SU-DHL-6 (cell line): ENCODE measurements at regions not wholly inside any gene's neighbourhood (a gene's known extent, or its start where the extent isn't known, plus 50 kb on each side); places are given as distances from the start of the nearest gene placed in this dataset.

Experiments used
- H2AFZ ChIP-seq: fragments of 200-600 bp; sonication (generic); 2 replicates; pipeline ENCODE4 v1.6.1; 2014; ENCODE audit warnings: low read depth, mild to moderate bottlenecking, moderate library complexity, mixed read lengths, antibody characterized with exemption, low read length; ENCODE audit not compliant: severe bottlenecking
- H3F3A ChIP-seq: fragments of 200-600 bp; shearing (Covaris generic); 2 replicates; pipeline ENCODE4 v1.6.0; 2016; ENCODE audit warnings: antibody characterized with exemption, mild to moderate bottlenecking; ENCODE audit not compliant: insufficient read depth
- H3K27ac ChIP-seq: fragments of 200-600 bp; sonication (generic); 2 replicates; pipeline ENCODE4 v1.5.1; 2016; ENCODE audit warnings: low read depth, mild to moderate bottlenecking, low read length, moderate library complexity, mixed read lengths
- H3K27me3 ChIP-seq: fragments of 200-600 bp; sonication (generic), shearing (Covaris generic); 2 replicates; pipeline ENCODE4 v1.6.0; 2014; ENCODE audit warnings: mild to moderate bottlenecking, low read length
- H3K36me3 ChIP-seq: fragments of 200-600 bp; sonication (generic); 2 replicates; pipeline ENCODE4 v1.6.1; 2014; ENCODE audit warnings: mild to moderate bottlenecking, low read length, mixed read lengths
- H3K4me2 ChIP-seq: fragments of 300-600, 200-600 bp; shearing (Covaris generic), sonication (generic); 2 replicates; pipeline ENCODE4 v1.6.0; 2014; ENCODE audit warnings: low read length, low read depth, mild to moderate bottlenecking; ENCODE audit not compliant: poor library complexity, severe bottlenecking
- H3K4me3 ChIP-seq: fragments of 200-600 bp; sonication (generic); 2 replicates; pipeline ENCODE4 v1.5.1; 2014; ENCODE audit warnings: antibody characterized with exemption, low read length, mild to moderate bottlenecking, mixed read lengths; ENCODE audit not compliant: insufficient read depth, poor library complexity, severe bottlenecking
- H3K79me2 ChIP-seq: fragments of 200-600 bp; sonication (generic); 2 replicates; pipeline ENCODE4 v1.6.1; 2014; ENCODE audit warnings: mild to moderate bottlenecking, low read length, moderate library complexity; ENCODE audit not compliant: insufficient read depth
- H3K9ac ChIP-seq: fragments of 200-600 bp; sonication (generic); 2 replicates; pipeline ENCODE4 v1.7.0; 2014; ENCODE audit warnings: mild to moderate bottlenecking, low read length
- H3K9me2 ChIP-seq: fragments of 200-600 bp; sonication (generic); replicated peaks from 2 replicates; pipeline ENCODE4 v1.6.1; 2014; ENCODE audit warnings: low read length; ENCODE audit not compliant: insufficient read depth
- H3K9me3 ChIP-seq: fragments of 200-600 bp; sonication (generic); 2 replicates; pipeline ENCODE4 v1.6.1; 2014; ENCODE audit warnings: low read length, mixed read lengths; ENCODE audit not compliant: insufficient read depth
- H4K20me1 ChIP-seq: fragments of 200-600 bp; sonication (generic); 2 replicates; pipeline ENCODE4 v1.6.1; 2014; ENCODE audit warnings: low read depth, mild to moderate bottlenecking, antibody characterized with exemption, low read length, moderate library complexity, mixed read lengths
- CTCF ChIP-seq: fragments of 200-600 bp; sonication (generic); IDR thresholded peaks from one replicate; pipeline ENCODE4 v1.5.1; 2017; ENCODE audit warnings: antibody characterized with exemption, mild to moderate bottlenecking, low read length, moderate library complexity; ENCODE audit not compliant: insufficient read depth, poor library complexity, severe bottlenecking
- EZH2phosphoT487 ChIP-seq: fragments of 200-600 bp; sonication (generic), shearing (Covaris generic); conservative IDR thresholded peaks from 2 replicates; pipeline ENCODE4 v1.6.1; 2018; ENCODE audit warnings: mild to moderate bottlenecking, antibody characterized with exemption, low read length, moderate library complexity, mixed read lengths

GRCh38 chr14:22465201-22465840 is 123.7 kb downstream of the DAD1 start:
- no peaks in the 10 kb centered on the region for H4K20me1 ChIP-seq
- no peaks in the 10 kb centered on the region for H3K9me2 ChIP-seq
- H3K9ac ChIP-seq = no peak overlapping the region
- no peak overlapping the region for H3K4me2 ChIP-seq
- H3K79me2 ChIP-seq = no peaks in the 10 kb centered on the region
- H3K27me3 ChIP-seq = no peaks in the 10 kb centered on the region
- H3K4me3 ChIP-seq = no peak overlapping the region
- H3F3A ChIP-seq = no peaks in the 10 kb centered on the region; the same call in 1 of the 2 replicates
- H3K36me3 ChIP-seq = no peaks in the 10 kb centered on the region
- TF ChIP-seq EZH2phosphoT487 (no peak), CTCF (no peak)
- no peaks in the 10 kb centered on the region for H3K9me3 ChIP-seq
- H3K27ac ChIP-seq = no peak overlapping the region
- no peak overlapping the region for H2AFZ ChIP-seq

- Histone ChIP-seq H3K27ac (no peak overlapping the region), H4K20me1 (no peaks in the 10 kb centered on the region), H3K9me3 (no peaks in the 10 kb centered on the region), H3K27me3 (no peaks in the 10 kb centered on the region), H3K4me3 (no peak overlapping the region), H3K9ac (no peak overlapping the region), H3K79me2 (no peaks in the 10 kb centered on the region), H3K9me2 (no peaks in the 10 kb centered on the region), H3K36me3 (no peaks in the 10 kb centered on the region), H3K4me2 (no peak overlapping the region), H2AFZ (no peak overlapping the region), H3F3A (no peaks in the 10 kb centered on the region; the same call in 1 of the 2 replicates)
- no peak for TF ChIP-seq EZH2phosphoT487
- no peak for TF ChIP-seq CTCF
Observed at GRCh38 chr14:22464422-22465142, 124.4 kb downstream of the DAD1 start.

GRCh38 chr14:22463763-22464173 is 125.3 kb downstream of the DAD1 start:
- Histone ChIP-seq H3K27me3 (no peaks in the 10 kb centered on the region), H3F3A (no peaks in the 10 kb centered on the region), H3K79me2 (no peaks in the 10 kb centered on the region), H2AFZ (no peak overlapping the region), H3K4me2 (no peak overlapping the region), H3K9ac (no peak overlapping the region), H3K36me3 (no peaks in the 10 kb centered on the region), H4K20me1 (no peaks in the 10 kb centered on the region), H3K9me2 (no peaks in the 10 kb centered on the region), H3K9me3 (no peaks in the 10 kb centered on the region), H3K27ac (no peak overlapping the region), H3K4me3 (no peak overlapping the region)
- TF ChIP-seq EZH2phosphoT487 = no peak
- TF ChIP-seq CTCF = no peak
